ENCODE measurements at regions not wholly inside any gene's neighbourhood (a gene's known extent, or its start where the extent isn't known, plus 50 kb on each side); places are given as distances from the start of the nearest gene placed in this dataset.

GRCh38 chr13:39257642-39258041 lies 219.4 kb downstream of the NHLRC3 start:
- Histone ChIP-seq H3K9ac (ENCODE audit: low read depth in 1 of 2, low read length in 2 of 2) (no peak overlapping the region), H3K9me3 (ENCODE audit: control insufficient read depth in 2 of 2, low read length in 2 of 2) (no peaks in the 10 kb centered on the region), H3K27me3 (ENCODE audit: control insufficient read depth in 2 of 2, insufficient read depth in 2 of 2, low read length in 2 of 2) (no peaks in the 10 kb centered on the region), H3K4me1 (ENCODE audit: control insufficient read depth in 2 of 2, insufficient read depth in 2 of 2, low read length in 2 of 2) (no peaks in the 10 kb centered on the region), H3K36me3 (ENCODE audit: control insufficient read depth in 2 of 2, insufficient read depth in 2 of 2, low read length in 2 of 2) (no peaks in the 10 kb centered on the region), H3K4me3 (ENCODE audit: low read length in 2 of 2) (no peak overlapping the region), H3K27ac (ENCODE audit: low read depth in 2 of 2, low read length in 2 of 2) (no peak overlapping the region)

DNA sequence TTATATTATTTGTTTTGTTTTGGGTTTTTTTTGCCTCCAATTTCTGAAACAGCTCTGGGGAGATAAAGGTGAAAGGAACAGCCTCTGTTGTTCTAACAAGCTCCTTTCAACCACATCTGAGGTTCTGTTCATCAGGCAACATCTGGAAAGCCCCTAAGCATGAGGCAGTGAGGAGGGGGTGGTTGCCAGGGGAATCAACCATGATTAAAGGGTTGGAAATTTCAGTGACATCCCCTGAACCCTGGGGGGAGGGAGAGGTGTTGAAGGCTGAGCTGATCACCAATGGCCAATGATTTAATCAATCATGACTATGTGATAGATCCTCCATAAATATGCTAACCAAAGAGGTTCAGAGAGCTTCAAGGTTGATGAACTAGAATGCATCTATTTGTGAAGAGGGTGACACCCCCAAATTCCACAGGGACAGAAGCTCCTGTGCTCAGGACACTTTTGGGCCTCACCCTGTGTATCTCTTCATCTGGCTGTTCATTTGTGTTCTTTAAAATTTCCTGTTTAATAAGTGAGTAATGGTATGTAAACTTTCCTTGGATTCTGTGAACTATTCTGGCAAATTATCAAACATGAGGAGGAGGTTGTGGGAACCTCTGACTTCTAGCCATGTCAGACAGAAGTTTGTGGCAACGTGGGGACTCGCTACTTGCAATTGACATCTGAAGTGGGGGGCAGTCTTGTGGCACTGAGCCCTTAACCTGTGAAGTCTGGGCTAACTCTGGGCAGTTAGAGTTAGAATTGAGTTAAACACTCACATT lies 221.3 kb downstream of the NHLRC3 start:
- no peak overlapping the region for H3K27ac ChIP-seq (ENCODE audit: low read depth in 2 of 2, low read length in 2 of 2)

GRCh38 chr13:39263033-39263432 lies 224.8 kb downstream of the NHLRC3 start:
- H3K9ac ChIP-seq (ENCODE audit: low read depth in 1 of 2, low read length in 2 of 2) = no peak overlapping the region
- no peak overlapping the region for H3K4me3 ChIP-seq (ENCODE audit: low read length in 2 of 2)
- H3K27ac ChIP-seq (ENCODE audit: low read depth in 2 of 2, low read length in 2 of 2) = no peak overlapping the region
- no peaks in the 10 kb centered on the region for H3K4me1 ChIP-seq (ENCODE audit: control insufficient read depth in 2 of 2, insufficient read depth in 2 of 2, low read length in 2 of 2)
- H3K9me3 ChIP-seq (ENCODE audit: control insufficient read depth in 2 of 2, low read length in 2 of 2) = no peaks in the 10 kb centered on the region
- no peaks in the 10 kb centered on the region for H3K27me3 ChIP-seq (ENCODE audit: control insufficient read depth in 2 of 2, insufficient read depth in 2 of 2, low read length in 2 of 2)
- no peaks in the 10 kb centered on the region for H3K36me3 ChIP-seq (ENCODE audit: control insufficient read depth in 2 of 2, insufficient read depth in 2 of 2, low read length in 2 of 2)

More for the DNA sequence above, 221.3 kb downstream of the NHLRC3 start:
- no peaks in the 10 kb centered on the region for H3K36me3 ChIP-seq (ENCODE audit: control insufficient read depth in 2 of 2, insufficient read depth in 2 of 2, low read length in 2 of 2)
- no peaks in the 10 kb centered on the region for H3K9me3 ChIP-seq (ENCODE audit: control insufficient read depth in 2 of 2, low read length in 2 of 2)
- no peaks in the 10 kb centered on the region for H3K4me1 ChIP-seq (ENCODE audit: control insufficient read depth in 2 of 2, insufficient read depth in 2 of 2, low read length in 2 of 2)
- no peaks in the 10 kb centered on the region for H3K27me3 ChIP-seq (ENCODE audit: control insufficient read depth in 2 of 2, insufficient read depth in 2 of 2, low read length in 2 of 2)
- no peak overlapping the region for H3K9ac ChIP-seq (ENCODE audit: low read depth in 1 of 2, low read length in 2 of 2)
- H3K4me3 ChIP-seq (ENCODE audit: low read length in 2 of 2) = no peak overlapping the region

GRCh38 chr13:39263531-39263930 lies 225.3 kb downstream of the NHLRC3 start:
- Histone ChIP-seq H3K4me1 (ENCODE audit: control insufficient read depth in 2 of 2, insufficient read depth in 2 of 2, low read length in 2 of 2) (no peaks in the 10 kb centered on the region), H3K27me3 (ENCODE audit: control insufficient read depth in 2 of 2, insufficient read depth in 2 of 2, low read length in 2 of 2) (no peaks in the 10 kb centered on the region), H3K9ac (ENCODE audit: low read depth in 1 of 2, low read length in 2 of 2) (no peak overlapping the region), H3K36me3 (ENCODE audit: control insufficient read depth in 2 of 2, insufficient read depth in 2 of 2, low read length in 2 of 2) (no peaks in the 10 kb centered on the region), H3K4me3 (ENCODE audit: low read length in 2 of 2) (no peak overlapping the region), H3K27ac (ENCODE audit: low read depth in 2 of 2, low read length in 2 of 2) (no peak overlapping the region), H3K9me3 (ENCODE audit: control insufficient read depth in 2 of 2, low read length in 2 of 2) (no peaks in the 10 kb centered on the region)

DNA sequence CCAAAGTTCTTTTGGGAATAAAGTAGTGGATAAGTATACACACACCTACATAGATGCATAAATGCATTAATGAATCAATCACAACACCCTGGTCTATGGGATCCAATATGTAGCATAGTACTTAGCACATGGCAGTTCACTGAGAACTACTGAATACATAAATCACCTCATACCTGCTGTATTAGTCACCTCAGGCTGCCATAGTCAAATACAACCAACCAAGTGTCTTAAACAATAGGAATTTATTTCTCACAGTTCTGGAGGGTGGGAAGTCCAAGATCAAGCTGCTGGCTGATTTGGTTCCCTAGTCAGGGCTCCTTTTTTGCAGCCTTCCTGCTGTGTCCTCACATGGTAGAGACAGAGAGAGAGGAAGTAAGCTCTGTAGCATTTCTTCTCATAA lies 228.2 kb downstream of the NHLRC3 start:
- no peak overlapping the region for H3K27ac ChIP-seq (ENCODE audit: low read depth in 2 of 2, low read length in 2 of 2)
- no peak overlapping the region for H3K4me3 ChIP-seq (ENCODE audit: low read length in 2 of 2)
- H3K36me3 ChIP-seq (ENCODE audit: control insufficient read depth in 2 of 2, insufficient read depth in 2 of 2, low read length in 2 of 2) = no peaks in the 10 kb centered on the region
- H3K27me3 ChIP-seq (ENCODE audit: control insufficient read depth in 2 of 2, insufficient read depth in 2 of 2, low read length in 2 of 2) = no peaks in the 10 kb centered on the region
- no peak overlapping the region for H3K9ac ChIP-seq (ENCODE audit: low read depth in 1 of 2, low read length in 2 of 2)
- H3K4me1 ChIP-seq (ENCODE audit: control insufficient read depth in 2 of 2, insufficient read depth in 2 of 2, low read length in 2 of 2) = no peaks in the 10 kb centered on the region
- no peaks in the 10 kb centered on the region for H3K9me3 ChIP-seq (ENCODE audit: control insufficient read depth in 2 of 2, low read length in 2 of 2)

GRCh38 chr13:39268398-39268797 lies 230.1 kb downstream of the NHLRC3 start:
- H3K9me3 ChIP-seq (ENCODE audit: control insufficient read depth in 2 of 2, low read length in 2 of 2) = no peaks in the 10 kb centered on the region
- H3K27me3 ChIP-seq (ENCODE audit: control insufficient read depth in 2 of 2, insufficient read depth in 2 of 2, low read length in 2 of 2) = no peaks in the 10 kb centered on the region
- H3K27ac ChIP-seq (ENCODE audit: low read depth in 2 of 2, low read length in 2 of 2) = no peak overlapping the region
- H3K4me3 ChIP-seq (ENCODE audit: low read length in 2 of 2) = no peak overlapping the region
- no peaks in the 10 kb centered on the region for H3K36me3 ChIP-seq (ENCODE audit: control insufficient read depth in 2 of 2, insufficient read depth in 2 of 2, low read length in 2 of 2)
- no peaks in the 10 kb centered on the region for H3K4me1 ChIP-seq (ENCODE audit: control insufficient read depth in 2 of 2, insufficient read depth in 2 of 2, low read length in 2 of 2)
- no peak overlapping the region for H3K9ac ChIP-seq (ENCODE audit: low read depth in 1 of 2, low read length in 2 of 2)

GRCh38 chr13:39269004-39269403 lies 230.7 kb downstream of the NHLRC3 start:
- H3K27ac ChIP-seq (ENCODE audit: low read depth in 2 of 2, low read length in 2 of 2) = no peak overlapping the region
- H3K36me3 ChIP-seq (ENCODE audit: control insufficient read depth in 2 of 2, insufficient read depth in 2 of 2, low read length in 2 of 2) = no peaks in the 10 kb centered on the region
- H3K27me3 ChIP-seq (ENCODE audit: control insufficient read depth in 2 of 2, insufficient read depth in 2 of 2, low read length in 2 of 2) = no peaks in the 10 kb centered on the region

DNA sequence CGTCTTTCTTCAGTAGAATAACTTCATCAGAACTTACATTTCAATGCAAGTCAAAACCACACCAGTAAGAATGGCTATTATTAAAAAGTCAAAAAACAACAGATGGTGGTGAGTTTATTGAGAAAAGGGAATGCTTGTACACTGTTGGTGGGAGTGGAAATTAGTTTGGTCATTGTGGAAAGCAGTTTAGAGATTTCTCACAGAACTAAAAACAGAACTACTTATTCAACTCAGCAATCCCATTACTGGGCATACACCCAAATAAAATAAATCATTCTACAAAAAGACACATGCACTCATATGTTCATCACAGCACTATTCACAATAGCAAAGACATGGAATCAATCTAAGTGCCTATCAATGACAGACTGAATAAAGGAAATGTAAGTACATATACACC lies 231.2 kb downstream of the NHLRC3 start:
- Histone ChIP-seq H3K9me3 (ENCODE audit: control insufficient read depth in 2 of 2, low read length in 2 of 2) (no peaks in the 10 kb centered on the region), H3K36me3 (ENCODE audit: control insufficient read depth in 2 of 2, insufficient read depth in 2 of 2, low read length in 2 of 2) (no peaks in the 10 kb centered on the region), H3K27ac (ENCODE audit: low read depth in 2 of 2, low read length in 2 of 2) (no peak overlapping the region), H3K4me3 (ENCODE audit: low read length in 2 of 2) (no peak overlapping the region), H3K9ac (ENCODE audit: low read depth in 1 of 2, low read length in 2 of 2) (no peak overlapping the region), H3K4me1 (ENCODE audit: control insufficient read depth in 2 of 2, insufficient read depth in 2 of 2, low read length in 2 of 2) (no peaks in the 10 kb centered on the region), H3K27me3 (ENCODE audit: control insufficient read depth in 2 of 2, insufficient read depth in 2 of 2, low read length in 2 of 2) (no peaks in the 10 kb centered on the region)

More at GRCh38 chr13:39269004-39269403, 230.7 kb downstream of the NHLRC3 start:
- H3K9ac ChIP-seq (ENCODE audit: low read depth in 1 of 2, low read length in 2 of 2) = no peak overlapping the region
- H3K4me3 ChIP-seq (ENCODE audit: low read length in 2 of 2) = no peak overlapping the region
- H3K9me3 ChIP-seq (ENCODE audit: control insufficient read depth in 2 of 2, low read length in 2 of 2) = no peaks in the 10 kb centered on the region
- no peaks in the 10 kb centered on the region for H3K4me1 ChIP-seq (ENCODE audit: control insufficient read depth in 2 of 2, insufficient read depth in 2 of 2, low read length in 2 of 2)

GRCh38 chr13:39272994-39273393 lies 234.7 kb downstream of the NHLRC3 start:
- no peaks in the 10 kb centered on the region for H3K9me3 ChIP-seq (ENCODE audit: control insufficient read depth in 2 of 2, low read length in 2 of 2)
- H3K9ac ChIP-seq (ENCODE audit: low read depth in 1 of 2, low read length in 2 of 2) = no peak overlapping the region
- no peaks in the 10 kb centered on the region for H3K4me1 ChIP-seq (ENCODE audit: control insufficient read depth in 2 of 2, insufficient read depth in 2 of 2, low read length in 2 of 2)
- no peak overlapping the region for H3K4me3 ChIP-seq (ENCODE audit: low read length in 2 of 2)
- no peak overlapping the region for H3K27ac ChIP-seq (ENCODE audit: low read depth in 2 of 2, low read length in 2 of 2)
- no peaks in the 10 kb centered on the region for H3K36me3 ChIP-seq (ENCODE audit: control insufficient read depth in 2 of 2, insufficient read depth in 2 of 2, low read length in 2 of 2)
- H3K27me3 ChIP-seq (ENCODE audit: control insufficient read depth in 2 of 2, insufficient read depth in 2 of 2, low read length in 2 of 2) = no peaks in the 10 kb centered on the region

GRCh38 chr13:39273953-39274738 lies 235.9 kb downstream of the NHLRC3 start:
- no peak overlapping the region for H3K4me3 ChIP-seq (ENCODE audit: low read length in 2 of 2)
- H3K4me1 ChIP-seq (ENCODE audit: control insufficient read depth in 2 of 2, insufficient read depth in 2 of 2, low read length in 2 of 2) = no peaks in the 10 kb centered on the region
- H3K27ac ChIP-seq (ENCODE audit: low read depth in 2 of 2, low read length in 2 of 2) = no peak overlapping the region
- H3K9ac ChIP-seq (ENCODE audit: low read depth in 1 of 2, low read length in 2 of 2) = no peak overlapping the region
- H3K27me3 ChIP-seq (ENCODE audit: control insufficient read depth in 2 of 2, insufficient read depth in 2 of 2, low read length in 2 of 2) = no peaks in the 10 kb centered on the region
- no peaks in the 10 kb centered on the region for H3K9me3 ChIP-seq (ENCODE audit: control insufficient read depth in 2 of 2, low read length in 2 of 2)
- H3K36me3 ChIP-seq (ENCODE audit: control insufficient read depth in 2 of 2, insufficient read depth in 2 of 2, low read length in 2 of 2) = no peaks in the 10 kb centered on the region

All from mucosa of rectum (tissue), 2 donors.